ENCODE measurements at regions not wholly inside any gene's neighbourhood (a gene's known extent, or its start where the extent isn't known, plus 50 kb on each side); places are given as distances from the start of the nearest gene placed in this dataset.

DNA sequence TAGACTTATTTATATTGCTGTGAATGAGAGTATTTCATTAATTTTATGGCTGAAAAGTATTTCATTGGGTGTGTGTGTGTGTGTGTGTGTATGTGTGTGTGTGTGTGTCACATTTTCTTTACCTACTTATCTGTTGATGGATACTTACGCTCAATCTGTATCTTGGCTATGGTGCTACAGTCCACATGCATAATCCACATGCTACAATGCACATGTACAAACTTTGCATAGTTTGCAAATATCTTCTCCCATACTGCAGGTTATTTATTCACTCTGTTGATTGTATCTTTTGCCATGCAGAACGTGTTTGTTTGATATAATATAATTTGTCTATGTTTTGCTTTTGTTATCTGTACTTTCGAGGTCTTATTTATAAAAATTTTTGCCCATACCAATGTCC lies 167.8 kb downstream of the RAB28 start:
- no peak for DNase-seq (ENCODE audit: low read depth)
- TF ChIP-seq, protein P1, sequence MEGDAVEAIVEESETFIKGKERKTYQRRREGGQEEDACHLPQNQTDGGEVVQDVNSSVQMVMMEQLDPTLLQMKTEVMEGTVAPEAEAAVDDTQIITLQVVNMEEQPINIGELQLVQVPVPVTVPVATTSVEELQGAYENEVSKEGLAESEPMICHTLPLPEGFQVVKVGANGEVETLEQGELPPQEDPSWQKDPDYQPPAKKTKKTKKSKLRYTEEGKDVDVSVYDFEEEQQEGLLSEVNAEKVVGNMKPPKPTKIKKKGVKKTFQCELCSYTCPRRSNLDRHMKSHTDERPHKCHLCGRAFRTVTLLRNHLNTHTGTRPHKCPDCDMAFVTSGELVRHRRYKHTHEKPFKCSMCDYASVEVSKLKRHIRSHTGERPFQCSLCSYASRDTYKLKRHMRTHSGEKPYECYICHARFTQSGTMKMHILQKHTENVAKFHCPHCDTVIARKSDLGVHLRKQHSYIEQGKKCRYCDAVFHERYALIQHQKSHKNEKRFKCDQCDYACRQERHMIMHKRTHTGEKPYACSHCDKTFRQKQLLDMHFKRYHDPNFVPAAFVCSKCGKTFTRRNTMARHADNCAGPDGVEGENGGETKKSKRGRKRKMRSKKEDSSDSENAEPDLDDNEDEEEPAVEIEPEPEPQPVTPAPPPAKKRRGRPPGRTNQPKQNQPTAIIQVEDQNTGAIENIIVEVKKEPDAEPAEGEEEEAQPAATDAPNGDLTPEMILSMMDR (IDR thresholded peaks at IDR 0.05; ENCODE audit: low read depth, low read length, missing control alignments): no peak
- no peak overlapping the region for H3K4me3 ChIP-seq (ENCODE audit: low read depth, low read length)
- in situ Hi-C loops (cut with HindIII; ENCODE audit: low sequenced_read_pairs): no loop called here

DNA sequence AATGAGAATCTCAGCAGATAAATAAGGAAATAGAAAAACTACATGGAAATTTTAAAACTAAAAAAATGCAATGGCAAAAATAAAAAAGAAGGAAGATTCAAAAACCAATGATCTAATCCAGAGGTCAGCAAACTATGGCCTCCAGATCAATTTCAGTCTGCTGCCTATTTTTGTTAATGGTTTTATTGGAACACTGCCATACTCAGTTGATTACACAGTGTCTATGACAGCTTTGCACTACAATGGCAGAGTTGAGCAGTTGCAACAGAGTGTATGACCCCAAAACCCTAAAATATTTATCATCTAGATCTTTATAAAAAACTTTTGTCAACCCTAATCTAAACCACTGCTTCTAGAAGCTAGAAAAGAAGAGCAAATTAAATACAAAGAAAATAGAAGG lies 170.3 kb downstream of the RAB28 start:
- in situ Hi-C loops (cut with HindIII; ENCODE audit: low sequenced_read_pairs): no loop called here
- no peak for DNase-seq (ENCODE audit: low read depth)
- TF ChIP-seq, protein P1 (IDR thresholded peaks at IDR 0.05; ENCODE audit: low read depth, low read length, missing control alignments): no peak
- no peak overlapping the region for H3K4me3 ChIP-seq (ENCODE audit: low read depth, low read length)

DNA sequence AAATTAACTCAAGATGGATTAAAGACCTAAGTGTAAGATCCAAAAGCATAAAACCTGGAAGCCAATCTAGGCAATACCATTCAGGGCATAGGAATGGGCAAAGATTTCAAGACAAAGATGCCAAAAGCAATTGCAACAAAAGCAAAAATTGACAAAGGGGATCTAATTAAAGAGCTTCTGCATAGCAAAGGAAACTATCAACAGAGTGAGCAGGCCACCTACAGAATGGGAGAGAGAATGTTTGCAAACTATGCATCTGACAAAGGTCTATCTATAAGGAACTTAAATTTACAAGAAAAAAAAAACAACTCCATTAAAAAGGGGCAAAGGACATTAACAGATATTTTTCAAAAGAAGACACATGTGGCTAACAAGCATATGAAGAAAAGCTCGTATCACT lies 171.9 kb downstream of the RAB28 start:
- TF ChIP-seq, protein P1 (IDR thresholded peaks at IDR 0.05; ENCODE audit: low read depth, low read length, missing control alignments): no peak
- DNase-seq (ENCODE audit: low read depth): no peak
- in situ Hi-C loops (cut with HindIII; ENCODE audit: low sequenced_read_pairs): no loop called here
- H3K4me3 ChIP-seq (ENCODE audit: low read depth, low read length): no peak overlapping the region

DNA sequence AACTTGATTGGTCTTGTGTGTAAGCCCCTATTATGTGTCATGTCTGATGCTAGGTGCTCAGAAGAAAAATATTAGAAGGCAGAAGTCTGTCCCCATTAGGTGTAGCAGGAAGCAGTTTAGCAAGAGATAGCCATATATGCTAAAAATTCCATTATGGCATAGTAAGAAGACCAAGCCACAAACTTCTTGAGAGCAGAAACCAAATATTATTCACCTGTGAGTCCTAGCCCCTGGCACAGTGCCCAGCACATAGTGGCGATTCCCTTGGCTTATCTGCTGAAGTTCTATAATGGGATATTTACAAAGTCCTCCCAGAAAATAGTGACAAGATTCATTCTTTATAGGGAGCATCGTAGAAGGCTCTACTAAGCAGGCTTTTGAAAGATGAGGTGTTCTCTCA lies 174.4 kb downstream of the RAB28 start:
- H3K4me3 ChIP-seq (ENCODE audit: low read depth, low read length): no peak overlapping the region
- no peak for DNase-seq (ENCODE audit: low read depth)
- TF ChIP-seq, protein P1 (IDR thresholded peaks at IDR 0.05; ENCODE audit: low read depth, low read length, missing control alignments): no peak
- in situ Hi-C loops (cut with HindIII; ENCODE audit: low sequenced_read_pairs): no loop called here

DNA sequence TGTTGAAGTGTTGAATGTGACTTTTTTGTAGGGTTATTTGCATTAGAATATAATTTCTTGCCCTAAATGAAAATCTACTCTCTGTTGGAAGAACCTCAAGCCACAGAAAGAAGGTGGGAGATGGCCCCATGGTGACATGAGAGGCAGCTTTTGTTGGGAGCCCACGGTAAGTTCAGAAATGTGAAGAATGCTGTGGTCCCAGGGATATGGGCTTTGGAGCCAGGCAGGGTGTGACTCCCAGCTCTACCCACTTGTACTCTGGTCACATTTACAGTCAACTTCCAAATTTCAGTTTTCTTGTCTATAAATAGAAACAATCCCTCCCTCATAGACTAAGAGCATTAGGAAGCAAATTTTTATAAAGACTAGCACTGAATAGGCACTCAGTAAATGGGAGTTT lies 177.8 kb downstream of the RAB28 start:
- no peak for DNase-seq (ENCODE audit: low read depth)
- in situ Hi-C loops (cut with HindIII; ENCODE audit: low sequenced_read_pairs): no loop called here
- TF ChIP-seq, protein P1 (IDR thresholded peaks at IDR 0.05; ENCODE audit: low read depth, low read length, missing control alignments): no peak
- no peak overlapping the region for H3K4me3 ChIP-seq (ENCODE audit: low read depth, low read length)

DNA sequence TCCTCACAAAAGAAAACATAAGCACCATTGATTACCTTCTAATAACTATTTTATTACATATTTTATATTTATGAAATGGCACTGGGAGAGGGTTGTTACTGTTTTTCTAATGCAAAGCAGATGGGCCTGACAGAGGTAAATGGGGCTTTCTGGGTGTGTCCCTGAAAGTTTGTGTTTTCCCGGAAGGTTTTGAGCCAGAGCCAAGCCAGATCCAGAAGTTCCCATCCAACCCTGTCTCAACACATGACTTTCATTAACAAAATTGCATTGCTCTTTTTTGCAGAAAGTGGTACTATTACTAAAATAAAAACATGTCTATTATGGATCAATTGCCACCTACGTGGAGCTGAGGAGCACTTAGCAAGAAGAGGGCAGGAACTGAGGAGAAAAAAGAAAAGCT lies 181.3 kb downstream of the RAB28 start:
- TF ChIP-seq, protein P1 (IDR thresholded peaks at IDR 0.05; ENCODE audit: low read depth, low read length, missing control alignments): no peak
- H3K4me3 ChIP-seq (ENCODE audit: low read depth, low read length): no peak overlapping the region
- in situ Hi-C loops (cut with HindIII; ENCODE audit: low sequenced_read_pairs): no loop called here
- no peak for DNase-seq (ENCODE audit: low read depth)

DNA sequence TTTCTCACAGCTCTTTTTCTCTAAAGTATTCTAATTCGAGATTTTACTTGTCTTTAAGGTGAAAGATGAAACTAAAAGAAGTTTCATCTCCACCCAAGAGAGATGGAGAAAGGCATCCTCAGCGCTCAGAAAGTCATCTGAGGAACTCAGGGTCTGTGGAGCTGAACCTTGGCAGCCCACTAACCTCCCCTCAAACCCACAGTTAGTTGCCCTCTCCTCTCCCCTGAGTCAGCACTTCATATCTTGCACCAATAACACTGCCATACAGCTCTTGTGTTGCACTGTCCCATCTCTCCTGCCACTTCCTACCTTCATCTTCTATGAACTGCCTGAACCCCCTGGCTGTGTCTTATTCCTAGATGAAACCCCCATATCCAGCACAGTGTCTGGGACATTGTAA lies 184.8 kb downstream of the RAB28 start:
- no peak overlapping the region for H3K4me3 ChIP-seq (ENCODE audit: low read depth, low read length)
- in situ Hi-C loops (cut with HindIII; ENCODE audit: low sequenced_read_pairs): no loop called here

More for the DNA sequence above, 184.8 kb downstream of the RAB28 start:
- TF ChIP-seq, protein P1 (IDR thresholded peaks at IDR 0.05; ENCODE audit: low read depth, low read length, missing control alignments): no peak
- DNase-seq (ENCODE audit: low read depth): no peak
